ENCODE measurements at regions not wholly inside any gene's neighbourhood (a gene's known extent, or its start where the extent isn't known, plus 50 kb on each side); places are given as distances from the start of the nearest gene placed in this dataset.

DNA sequence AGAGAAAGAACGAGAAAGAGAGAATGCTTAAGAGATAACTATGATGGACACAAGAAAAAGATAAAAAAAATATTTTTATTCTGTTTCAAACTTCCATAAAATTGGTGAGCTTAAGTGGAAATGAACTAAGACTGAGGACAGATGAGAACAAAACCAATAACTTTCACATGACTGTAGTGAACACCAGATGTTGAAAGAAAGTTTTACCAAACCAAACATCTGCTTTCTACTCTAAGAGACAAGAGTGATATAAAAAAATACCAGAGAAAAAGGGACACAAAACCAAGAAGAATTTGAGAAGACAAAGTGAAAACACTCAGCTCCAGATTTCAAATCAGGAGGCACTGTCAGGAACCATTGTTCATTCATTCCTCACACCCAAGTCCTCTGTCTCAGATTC, 147.9 kb downstream of the IMPG2 start:
- no peak for DNase-seq

DNA sequence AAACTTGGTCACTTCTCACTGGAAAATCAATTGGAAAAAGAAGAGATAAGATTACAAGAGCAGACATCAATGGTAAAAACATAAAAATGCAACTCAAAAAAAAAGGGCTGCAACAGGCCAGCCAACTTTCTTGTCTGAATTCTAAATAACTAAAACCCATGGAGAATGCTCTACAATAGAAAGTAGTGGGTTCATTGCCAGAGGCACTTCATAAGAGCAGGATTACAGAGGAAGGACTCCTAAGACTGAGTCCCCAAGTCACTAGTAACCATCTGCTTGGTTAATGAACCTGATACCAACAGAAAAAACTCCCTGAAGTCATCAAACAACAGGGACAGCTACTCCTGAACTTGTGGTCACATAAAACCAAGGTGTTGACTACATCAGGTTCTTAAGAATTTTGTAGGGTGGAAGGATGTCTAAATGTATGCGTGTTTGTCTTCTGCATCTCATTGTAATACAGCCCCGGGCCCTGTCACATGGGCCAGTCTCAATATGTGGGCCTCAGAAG, 148.6 kb downstream of the IMPG2 start:
- DNase-seq = no peak

DNA sequence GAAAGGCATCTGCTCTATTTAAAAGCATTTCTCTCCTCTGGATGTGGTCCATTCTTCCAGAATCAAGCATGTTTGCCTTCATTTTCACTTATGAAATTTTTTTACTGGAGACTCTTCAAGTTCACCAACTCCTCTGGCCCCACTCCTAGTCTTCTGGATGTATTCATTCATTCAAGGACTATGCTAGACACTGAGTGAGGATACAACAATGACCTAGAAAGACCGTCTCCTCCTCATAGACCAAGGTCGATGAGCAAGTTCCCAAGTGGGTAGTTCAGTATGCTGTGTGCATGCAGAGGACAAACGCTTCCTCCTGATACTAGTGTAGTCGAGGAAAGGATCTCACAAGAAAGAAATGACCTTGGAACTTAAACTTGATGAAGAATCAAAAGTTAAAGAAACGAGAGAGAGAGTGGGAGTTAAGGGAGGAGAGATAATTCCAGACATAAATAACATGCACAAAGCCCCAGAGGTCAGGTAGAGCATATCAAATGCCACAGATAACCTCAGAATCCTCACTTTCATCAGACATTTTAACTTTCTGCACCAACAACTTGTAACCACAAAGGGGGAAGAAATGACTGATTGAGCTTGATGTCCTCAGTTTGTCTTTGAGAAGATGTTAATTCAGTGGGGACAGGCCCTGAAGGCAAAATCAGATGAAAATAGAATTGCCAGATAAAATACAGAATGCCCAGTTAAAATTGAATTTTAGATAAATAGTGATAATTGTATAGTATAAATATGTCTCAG, 149.4 kb downstream of the IMPG2 start:
- no peak for DNase-seq

DNA sequence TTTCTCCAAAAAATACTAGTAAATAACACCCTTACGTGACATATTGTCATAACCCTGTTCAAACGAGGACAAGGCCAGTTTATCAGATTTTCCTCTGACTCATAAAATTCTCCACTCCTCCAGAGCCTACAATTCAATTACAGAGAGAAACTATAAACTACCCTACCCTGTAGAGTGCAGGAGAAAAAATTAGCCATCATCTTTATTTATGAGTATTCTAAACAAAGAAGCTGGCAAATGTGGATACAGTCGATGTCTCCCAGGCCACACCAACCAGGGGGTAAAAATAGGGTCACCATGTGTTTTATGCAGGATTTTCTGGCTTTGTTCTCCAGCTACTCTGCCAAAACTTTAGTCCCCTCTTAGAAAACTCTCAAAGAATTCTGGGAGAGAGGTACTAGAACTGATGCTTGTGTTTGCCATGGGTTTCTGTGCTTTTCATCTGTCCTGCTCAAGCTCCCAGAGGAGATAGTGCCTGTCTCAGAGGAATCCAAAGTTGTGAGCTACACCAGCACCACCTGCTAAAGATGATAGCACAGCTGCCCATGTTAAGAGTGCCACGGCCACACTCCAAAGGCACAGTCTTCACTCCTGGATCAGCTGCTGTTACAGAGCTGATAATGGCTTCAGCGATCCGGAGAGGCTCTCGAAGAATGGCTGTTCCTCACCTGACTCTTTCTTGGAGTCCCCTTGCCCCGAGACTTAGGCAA, 150.2 kb downstream of the IMPG2 start:
- no peak for DNase-seq

DNA sequence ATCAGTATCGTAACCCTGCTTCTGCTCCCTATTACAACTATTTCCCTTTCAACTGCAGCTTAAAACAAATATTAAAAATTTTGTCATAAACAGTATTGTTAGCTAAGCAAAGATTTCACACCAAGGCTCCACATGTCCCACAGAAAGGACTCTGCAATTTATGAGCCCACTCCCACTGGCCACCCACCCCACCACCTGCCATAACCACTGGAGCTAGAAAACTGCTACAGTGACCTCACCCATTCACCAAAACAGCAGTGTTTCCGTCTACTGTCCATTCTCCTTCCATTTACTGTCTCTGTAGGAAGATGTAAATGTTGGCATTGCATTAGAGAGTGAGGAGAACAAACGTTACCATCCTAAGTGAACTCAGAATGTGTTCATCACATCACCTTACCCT, 150.9 kb downstream of the IMPG2 start:
- no peak for DNase-seq

DNA sequence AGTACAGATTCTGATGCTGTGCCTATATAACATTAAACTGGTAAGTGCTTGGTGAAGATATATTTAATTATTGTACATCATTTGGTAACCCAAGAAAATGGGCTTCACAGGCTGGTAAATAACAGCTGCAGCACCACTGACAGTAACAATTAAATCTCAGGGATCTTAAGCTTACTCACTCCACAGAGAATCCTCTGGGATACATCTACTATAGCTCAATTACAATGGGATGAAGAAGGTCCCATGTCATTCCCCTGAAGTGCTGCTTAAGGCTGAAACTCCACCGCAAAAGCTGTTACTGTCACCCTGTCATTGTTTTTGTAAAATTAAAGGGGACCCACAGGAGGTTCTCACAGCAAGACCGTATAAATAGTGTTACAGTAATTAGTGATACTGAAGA, 153.0 kb downstream of the IMPG2 start:
- DNase-seq = no peak

DNA sequence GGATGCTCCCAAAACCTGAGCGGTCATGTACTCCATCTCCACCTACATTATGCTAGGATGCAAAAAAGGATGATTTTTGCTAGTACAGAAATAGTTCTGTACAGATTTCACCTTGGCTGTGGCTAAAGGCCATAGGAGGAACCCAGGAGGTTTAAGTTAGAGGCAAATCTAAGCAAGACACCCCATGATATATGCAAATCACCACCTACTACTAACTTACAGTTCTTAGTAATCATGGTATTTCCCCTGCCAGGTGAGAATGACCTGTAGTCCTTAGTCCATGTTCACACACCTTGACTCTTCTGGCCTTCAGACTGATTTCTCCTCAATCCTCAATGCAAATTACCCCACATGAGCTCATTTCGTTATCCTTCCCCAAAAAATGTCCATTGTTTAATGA, 154.2 kb downstream of the IMPG2 start:
- DNase-seq = no peak

DNA sequence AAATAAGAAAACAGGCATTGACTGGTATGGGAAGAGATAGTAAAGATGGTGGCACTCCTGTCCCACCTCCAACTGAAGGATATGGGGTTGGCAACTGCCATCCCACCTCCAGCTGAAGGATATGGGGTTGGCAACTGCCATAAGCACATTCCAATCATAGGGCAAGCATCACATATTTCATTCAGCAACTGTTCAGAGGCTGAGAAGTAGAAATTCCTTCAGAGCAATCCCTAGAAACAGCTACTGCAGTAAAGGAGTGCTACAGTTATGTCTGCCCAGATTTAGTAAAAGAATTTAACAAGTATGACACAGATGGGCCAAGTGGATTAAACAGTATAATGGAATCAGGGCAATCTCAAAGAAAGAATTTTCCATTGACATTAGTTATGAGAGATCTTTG, 156.8 kb downstream of the IMPG2 start:
- DNase-seq = no peak

DNA sequence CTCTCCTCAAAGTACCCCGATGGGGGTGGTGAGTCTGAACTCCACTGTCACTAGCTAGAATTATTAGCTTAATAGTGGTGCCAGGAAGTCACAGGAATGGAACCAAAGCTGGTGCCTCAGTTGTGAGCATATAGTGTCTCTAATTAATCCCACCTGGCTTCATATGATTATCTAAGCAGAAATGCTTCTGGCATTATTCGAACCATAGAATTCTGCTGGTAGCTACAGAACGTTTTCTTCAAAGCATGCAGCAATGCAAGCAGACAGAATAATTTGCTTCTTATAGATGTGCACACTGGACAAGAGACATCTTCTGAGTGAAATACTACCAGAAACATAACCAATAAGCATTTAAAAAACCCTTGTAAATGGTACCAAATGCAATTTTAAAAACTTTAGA, 160.9 kb downstream of the IMPG2 start:
- DNase-seq = no peak

DNA sequence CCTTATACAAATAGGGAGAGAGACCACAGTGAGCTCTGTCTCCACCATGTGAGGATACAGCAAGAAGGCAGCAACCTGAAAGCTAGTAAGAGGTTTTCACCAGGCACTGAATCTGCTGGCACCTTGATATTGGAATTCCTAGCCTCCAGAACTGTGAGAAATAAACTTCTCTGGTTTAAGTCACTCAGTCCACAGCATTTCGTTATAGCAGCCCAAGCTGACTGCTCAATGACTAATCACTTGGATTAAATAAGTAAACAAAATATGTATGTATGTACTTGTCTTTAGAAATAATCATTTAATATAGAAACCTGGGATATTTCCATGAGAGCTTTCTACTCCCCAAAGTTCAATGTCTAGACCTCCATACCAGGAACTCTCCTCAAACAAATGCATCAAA, 162.0 kb downstream of the IMPG2 start:
- no peak for DNase-seq

DNA sequence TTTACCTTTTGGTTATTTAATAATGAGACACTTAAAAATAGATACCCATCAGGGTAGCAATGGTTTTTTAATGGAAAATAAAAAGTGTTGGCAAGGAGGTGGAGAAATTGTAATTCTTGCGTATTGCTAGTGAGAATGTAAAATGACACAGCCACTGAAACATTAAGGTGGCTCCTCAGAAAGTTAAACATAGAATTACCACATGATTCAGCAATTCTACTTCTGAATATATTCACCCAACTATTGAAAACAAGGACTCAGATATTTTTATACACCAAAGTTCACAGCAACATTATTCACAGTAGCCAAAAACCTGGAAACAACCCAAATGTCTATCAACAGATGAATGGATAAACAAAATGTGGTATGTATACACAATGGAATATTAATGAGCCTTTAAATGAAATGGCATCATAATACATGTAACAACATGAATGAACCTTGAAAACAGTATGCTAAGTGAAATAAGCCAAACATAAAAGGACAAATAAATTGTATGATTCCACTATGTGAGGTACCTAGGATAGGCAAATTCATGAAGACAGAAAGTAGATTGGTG, 163.5 kb downstream of the IMPG2 start:
- no peak for DNase-seq

DNA sequence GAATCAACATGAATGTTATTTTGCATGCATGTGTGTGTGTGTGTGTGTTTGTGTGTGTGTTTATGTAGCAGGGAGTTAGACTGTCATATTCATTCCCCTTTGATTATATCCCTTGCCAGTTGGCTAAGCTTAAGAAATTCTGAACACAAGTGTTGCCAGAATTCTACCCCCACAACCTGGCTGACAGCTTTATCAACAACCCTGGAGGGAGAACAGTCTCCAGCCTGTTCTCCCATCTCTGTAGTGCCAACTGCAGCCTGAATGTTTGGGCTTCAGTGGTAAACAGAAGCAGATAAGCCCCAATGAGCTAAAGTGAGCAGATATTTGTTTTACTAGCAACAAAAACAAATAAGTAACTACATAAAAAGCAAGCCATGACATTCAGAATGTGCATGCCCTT, 162.6 kb upstream of the ABI3BP start:
- no peak for DNase-seq

DNA sequence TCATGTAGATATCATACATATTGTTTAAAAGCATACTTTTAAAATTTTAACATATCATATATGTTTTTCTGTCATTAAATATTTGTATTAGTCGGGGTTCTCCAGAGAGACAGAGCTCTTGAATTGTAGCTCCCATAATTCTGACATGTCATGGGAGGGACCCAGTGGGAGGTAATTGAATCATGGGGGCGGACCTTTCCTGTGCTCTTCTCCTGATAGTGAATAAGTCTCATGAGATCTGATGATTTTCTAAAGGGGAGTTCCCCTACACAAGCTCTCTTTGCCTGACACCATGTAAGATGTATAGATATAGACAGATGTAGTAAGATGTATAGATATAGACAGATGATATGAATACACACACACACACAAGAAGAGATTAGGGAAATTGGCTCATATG, 161.2 kb upstream of the ABI3BP start:
- peak; percentile 9 to 39 for DNase-seq

DNA sequence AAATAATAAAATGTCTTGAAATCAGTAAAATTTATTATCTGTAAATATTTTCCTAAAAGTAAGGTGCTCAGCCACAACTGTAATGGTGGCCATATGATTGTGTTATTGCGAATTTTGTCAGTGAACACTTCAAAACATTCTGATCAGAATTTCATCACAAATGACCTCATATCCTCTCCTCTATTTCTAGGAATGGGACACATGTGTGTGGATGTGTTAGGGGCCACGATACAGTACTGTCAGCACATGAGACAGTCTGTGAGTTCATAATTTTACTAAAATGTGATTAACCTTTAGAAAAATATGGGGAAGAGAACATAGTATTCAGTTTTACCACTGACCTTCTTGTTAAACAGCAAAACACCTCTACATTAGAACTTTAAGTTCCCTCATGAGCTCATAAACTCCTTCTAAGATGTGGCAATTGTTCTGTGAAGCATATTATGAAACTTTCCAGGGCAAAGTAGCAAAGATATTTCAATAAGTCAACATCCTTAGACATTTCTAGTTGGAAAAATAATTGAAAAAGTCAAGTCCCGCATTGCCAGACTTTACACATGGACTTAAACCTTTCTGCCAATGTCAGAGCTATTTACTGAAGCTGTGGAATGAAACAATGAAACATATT, 158.2 kb upstream of the ABI3BP start:
- DNase-seq = no peak

DNA sequence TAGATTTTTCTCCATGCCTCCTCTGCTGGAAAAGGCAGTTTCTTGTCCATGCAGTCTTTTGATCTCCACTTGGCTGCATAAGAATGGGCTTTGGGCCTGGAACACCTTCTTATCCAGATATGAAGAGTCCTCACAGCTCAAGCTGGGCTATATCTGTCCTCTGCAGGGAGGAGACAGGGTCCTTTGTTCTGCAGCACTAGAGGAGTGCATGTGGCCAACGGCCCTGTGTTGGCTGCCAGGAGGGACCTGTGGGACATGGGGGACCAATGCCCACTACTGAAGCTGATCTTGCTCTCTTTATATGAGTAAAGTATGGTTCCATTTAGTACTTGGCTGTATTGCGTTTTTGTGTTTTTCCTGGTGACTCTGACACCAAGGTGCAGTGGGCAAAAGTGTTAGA, 157.3 kb upstream of the ABI3BP start:
- no peak for DNase-seq

DNA sequence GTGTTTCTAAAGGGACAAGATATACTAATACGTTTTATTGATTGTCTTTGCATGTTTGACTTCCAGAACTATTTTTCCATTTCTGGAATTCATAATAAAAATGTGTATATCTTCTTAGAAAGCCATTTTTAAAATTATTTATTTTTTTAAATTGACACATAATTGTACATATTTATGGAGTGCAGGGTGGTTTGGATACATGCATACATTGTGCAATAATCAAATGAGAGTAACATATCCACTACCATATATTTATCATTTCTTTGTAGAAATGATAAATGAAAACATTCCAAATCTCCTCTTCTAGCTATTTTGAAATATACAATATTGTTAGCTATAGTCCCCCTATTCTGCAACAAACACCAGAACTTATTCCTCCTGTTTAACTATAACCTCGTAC, 156.5 kb upstream of the ABI3BP start:
- no peak for DNase-seq

DNA sequence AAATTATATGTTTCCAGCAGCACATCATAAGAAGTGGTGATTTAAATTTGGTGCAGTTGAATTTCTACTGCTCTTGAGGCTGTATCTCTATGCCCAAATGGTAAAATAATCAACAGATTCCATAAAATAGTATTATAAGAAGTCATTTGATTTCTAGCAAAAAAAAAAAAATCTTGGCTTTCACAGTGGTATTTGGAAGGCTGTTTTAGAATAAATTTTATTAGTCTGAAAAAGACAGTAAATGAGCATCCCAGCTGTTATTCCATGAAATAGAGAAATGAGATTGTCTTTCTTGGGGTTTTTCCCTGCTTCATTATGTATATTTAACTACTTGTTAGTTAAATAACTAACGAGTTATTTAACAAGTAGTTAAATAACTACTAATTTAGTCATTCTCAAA, 156.0 kb upstream of the ABI3BP start:
- no peak for DNase-seq

DNA sequence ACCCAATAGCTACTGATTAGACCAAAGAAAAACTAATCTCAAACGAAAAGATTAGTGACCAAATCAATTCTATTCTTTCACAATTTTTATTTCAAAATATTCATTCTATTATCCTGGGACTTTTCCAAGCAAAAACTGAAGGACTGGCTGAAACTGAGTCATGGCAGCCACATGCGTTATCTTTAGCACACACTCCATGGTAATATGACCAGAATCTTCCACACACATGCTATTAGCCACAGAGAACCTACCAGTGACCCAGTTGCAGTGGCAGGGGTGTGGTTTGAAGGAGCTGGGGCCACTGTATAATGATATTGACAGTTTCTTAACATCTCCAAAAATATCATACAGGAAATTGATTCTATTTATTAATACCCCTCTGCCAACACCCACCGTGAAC, 154.8 kb upstream of the ABI3BP start:
- DNase-seq = no peak

DNA sequence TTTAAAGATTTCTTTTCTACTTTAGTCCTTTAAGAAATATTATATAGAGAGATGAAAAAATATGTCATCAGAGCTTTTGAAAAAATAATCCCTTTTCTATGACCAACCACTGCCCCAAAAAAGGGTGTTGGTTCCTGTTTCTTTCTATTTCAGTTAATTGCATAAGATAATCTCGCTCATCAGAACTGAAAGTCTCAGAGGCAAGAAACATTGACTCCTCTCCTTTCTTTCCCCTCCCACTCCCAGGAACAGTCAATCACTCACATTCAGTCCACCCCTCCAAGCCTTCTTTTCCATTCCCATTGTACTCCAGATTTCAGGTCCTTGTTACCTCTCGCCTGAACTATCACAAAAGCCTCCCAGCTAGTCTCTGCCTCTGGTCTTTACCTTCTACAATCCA, 153.7 kb upstream of the ABI3BP start:
- DNase-seq = peak; percentile 42 to 56

DNA sequence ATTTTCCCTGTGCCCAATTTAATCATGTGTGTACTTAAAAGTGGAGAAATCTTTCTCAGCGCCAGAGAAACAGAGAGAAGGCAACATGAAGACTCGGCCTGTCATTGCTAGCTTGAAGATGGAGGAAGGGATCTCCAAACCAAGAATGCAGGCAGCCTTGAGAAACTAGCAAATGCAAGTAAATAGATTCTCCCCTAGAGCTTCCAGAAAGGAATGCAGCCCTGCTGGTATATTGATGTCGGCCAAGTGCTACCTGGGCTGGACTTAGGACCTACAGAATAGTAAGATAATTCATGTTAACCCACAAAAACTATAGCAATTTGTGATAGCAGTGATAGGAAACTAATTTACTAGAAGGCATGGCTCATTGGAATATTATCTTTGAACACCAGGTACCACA, 150.9 kb upstream of the ABI3BP start:
- DNase-seq = no peak

DNA sequence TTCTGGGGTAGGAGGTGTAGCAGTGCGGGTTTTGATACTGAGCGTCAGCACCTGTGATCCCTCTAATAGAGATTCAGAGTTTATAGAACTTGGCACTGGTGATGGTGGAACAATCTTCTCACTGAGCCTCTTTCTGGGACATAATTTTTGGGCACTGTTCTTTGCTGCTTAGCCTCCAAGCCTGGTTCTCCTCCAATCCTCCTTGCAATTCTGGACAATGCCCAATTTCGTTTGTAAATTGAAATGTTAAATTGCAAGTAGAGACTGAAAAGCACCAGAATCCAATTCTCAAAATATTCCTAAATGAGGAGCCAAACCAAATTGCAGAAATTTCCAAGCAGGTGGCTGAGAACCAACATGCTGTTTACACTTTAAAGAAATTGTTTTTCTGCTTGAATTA, 149.8 kb upstream of the ABI3BP start:
- DNase-seq = no peak

DNA sequence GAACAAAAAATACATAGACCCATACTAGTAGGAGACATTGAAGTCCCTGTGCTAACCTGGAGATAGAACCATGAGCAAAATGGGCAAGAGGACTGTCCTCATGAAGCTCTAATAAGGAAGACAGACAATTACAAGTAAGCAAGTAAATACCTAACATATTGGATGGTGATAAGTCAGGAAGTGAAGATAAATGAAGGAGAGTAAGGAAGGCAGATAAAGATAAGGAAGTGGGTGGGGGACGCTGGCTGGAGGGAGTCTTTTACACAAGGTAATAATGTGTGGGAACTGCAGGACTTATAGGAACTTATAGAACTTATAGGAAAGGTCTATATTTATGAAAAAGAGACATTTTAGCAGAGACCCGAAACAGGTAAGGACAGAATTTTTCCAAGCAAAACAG, 148.9 kb upstream of the ABI3BP start:
- DNase-seq = no peak

DNA sequence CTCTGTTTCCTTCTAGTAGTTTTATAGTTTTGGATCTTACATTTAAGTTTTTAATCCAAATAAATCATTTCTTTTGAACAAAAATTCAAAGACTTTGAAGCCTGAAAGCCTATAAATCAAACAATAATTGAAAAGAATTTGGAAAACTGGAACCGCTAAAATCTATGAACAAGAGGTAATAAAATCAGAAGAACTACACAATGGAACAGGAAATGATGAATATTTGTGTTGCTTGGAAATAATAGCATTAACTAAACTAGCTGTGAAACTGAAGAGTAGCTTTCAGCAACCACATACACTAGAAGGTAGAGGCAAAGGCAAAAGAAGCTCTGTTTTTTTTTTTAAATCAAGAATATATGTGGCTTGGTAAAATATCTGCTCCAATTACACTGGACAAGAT, 147.9 kb upstream of the ABI3BP start:
- DNase-seq = no peak

DNA sequence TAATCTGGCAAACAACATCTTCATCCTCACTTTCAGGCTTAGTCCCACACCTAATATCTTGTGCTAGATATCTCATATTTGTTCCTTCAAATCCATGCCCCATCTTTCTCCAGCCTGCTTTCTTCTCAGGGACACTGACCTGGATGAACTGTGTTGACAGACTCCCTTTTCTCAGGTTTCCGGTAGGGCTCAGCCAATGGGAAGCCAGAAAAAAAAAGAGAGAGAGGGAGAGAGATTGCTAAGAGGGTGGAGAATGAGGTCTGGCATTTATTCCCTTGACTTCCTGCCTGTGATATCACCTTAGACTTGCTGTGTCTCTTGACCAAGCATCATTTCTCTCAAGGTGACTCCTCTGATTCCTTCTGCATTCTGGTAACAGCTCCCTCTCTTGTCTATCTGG, 145.6 kb upstream of the ABI3BP start:
- DNase-seq = no peak
